ENCODE measurements at regions not wholly inside any gene's neighbourhood (a gene's known extent, or its start where the extent isn't known, plus 50 kb on each side); places are given as distances from the start of the nearest gene placed in this dataset.

GRCh38 chr2:184541591-184541990, 56.7 kb upstream of the ZNF804A start:
- Histone ChIP-seq H3K9me3 (ENCODE audit: control insufficient read depth in 2 of 2, insufficient read depth in 1 of 2, low read depth in 1 of 2, low read length in 1 of 2) (no peaks in the 10 kb centered on the region), H3K27ac (ENCODE audit: low read depth in 1 of 3, low read length in 2 of 3) (no peak overlapping the region), H3K27me3 (ENCODE audit: control insufficient read depth in 3 of 3, insufficient read depth in 3 of 3, low read length in 3 of 3) (no peaks in the 10 kb centered on the region), H3K36me3 (ENCODE audit: control insufficient read depth in 3 of 3, insufficient read depth in 2 of 3, low read depth in 1 of 3, low read length in 3 of 3) (no peaks in the 10 kb centered on the region), H3K4me1 (ENCODE audit: control insufficient read depth in 3 of 3, insufficient read depth in 2 of 3, low read depth in 1 of 3, low read length in 2 of 3) (no peaks in the 10 kb centered on the region), H3K4me3 (ENCODE audit: low read depth in 1 of 3, low read length in 3 of 3) (no peak overlapping the region)
- DNase-seq (no peak), FAIRE-seq (no peak)
- 66 to 77% (median 76%) methylated on average over 2 of the region's 2 CpGs for WGBS, 3 donors

- Histone ChIP-seq H3K4me3 (ENCODE audit: low read depth in 1 of 3, low read length in 3 of 3) (no peak overlapping the region), H3K4me1 (ENCODE audit: control insufficient read depth in 3 of 3, insufficient read depth in 2 of 3, low read depth in 1 of 3, low read length in 2 of 3) (no peaks in the 10 kb centered on the region), H3K27ac (ENCODE audit: low read depth in 1 of 3, low read length in 2 of 3) (no peak overlapping the region), H3K27me3 (ENCODE audit: control insufficient read depth in 3 of 3, insufficient read depth in 3 of 3, low read length in 3 of 3) (no peaks in the 10 kb centered on the region), H3K9me3 (ENCODE audit: control insufficient read depth in 2 of 2, insufficient read depth in 1 of 2, low read depth in 1 of 2, low read length in 1 of 2) (no peaks in the 10 kb centered on the region), H3K36me3 (ENCODE audit: control insufficient read depth in 3 of 3, insufficient read depth in 2 of 3, low read depth in 1 of 3, low read length in 3 of 3) (no peaks in the 10 kb centered on the region)
- 75 to 85% (median 79%) methylated on average over 1 of the region's 1 CpG for WGBS, 3 donors
- DNase-seq (no peak), FAIRE-seq (no peak)
Measured at GRCh38 chr2:184543832-184544231, 54.5 kb upstream of the ZNF804A start.
